ENCODE measurements at regions not wholly inside any gene's neighbourhood (a gene's known extent, or its start where the extent isn't known, plus 50 kb on each side); places are given as distances from the start of the nearest gene placed in this dataset.

DNA sequence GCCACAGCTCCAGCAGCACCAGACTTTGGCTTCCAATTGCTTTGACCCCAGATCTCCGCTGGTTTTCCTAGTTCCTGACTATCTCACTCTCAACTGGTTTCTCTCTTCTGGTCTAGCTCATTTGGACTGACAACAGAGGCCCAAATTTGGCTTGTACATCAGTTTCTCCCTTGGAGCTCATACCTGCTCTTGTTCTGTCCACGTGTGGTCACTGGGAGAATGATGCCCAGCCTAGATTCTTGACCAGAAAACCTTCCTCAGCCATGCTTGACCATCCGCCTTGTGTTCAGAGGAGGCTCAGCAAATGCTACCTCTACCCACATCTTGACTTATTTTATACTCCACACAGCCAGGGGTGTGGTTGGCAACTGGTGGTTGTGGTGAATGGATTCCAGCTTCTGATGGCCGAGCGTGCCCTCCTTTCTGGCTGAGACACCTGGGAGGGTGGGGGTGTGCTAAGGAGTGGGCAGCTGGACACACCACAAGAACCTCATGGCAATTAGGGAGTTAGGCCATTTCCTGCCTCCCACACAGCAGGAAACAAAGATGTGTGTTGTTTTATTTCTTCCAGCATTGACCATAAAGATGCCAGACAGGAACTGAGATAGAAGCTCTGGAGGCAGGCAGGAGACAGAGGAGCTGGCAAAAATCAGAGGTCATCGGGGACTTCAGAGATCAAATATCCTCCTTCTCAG is 93.8 kb upstream of the FAM20A start:
- Histone ChIP-seq H3K9me3 (ENCODE audit: insufficient read depth, low read length) (no peaks in the 10 kb centered on the region), H3K4me2 (ENCODE audit: low read length) (no peak overlapping the region), H2AFZ (ENCODE audit: low read depth, low read length) (no peak overlapping the region), H3K36me3 (replicated peaks; ENCODE audit: low read depth, low read length) (no peaks in the 10 kb centered on the region), H4K20me1 (ENCODE audit: insufficient read depth, low read length) (no peaks in the 10 kb centered on the region), H3K79me2 (ENCODE audit: low read length) (no peaks in the 10 kb centered on the region), H3K27ac (ENCODE audit: low read length) (no peak overlapping the region), H3K9ac (ENCODE audit: low read length) (no peak overlapping the region), H3K27me3 (ENCODE audit: low read depth, low read length) (no peaks in the 10 kb centered on the region), H3K4me1 (ENCODE audit: low read length) (no peaks in the 10 kb centered on the region), H3K4me3 (ENCODE audit: low read length) (no peak overlapping the region)
- TF ChIP-seq EZH2phosphoT487 (IDR thresholded peaks at IDR 0.05; ENCODE audit: low read depth) = no peak
- TF ChIP-seq, protein P1, sequence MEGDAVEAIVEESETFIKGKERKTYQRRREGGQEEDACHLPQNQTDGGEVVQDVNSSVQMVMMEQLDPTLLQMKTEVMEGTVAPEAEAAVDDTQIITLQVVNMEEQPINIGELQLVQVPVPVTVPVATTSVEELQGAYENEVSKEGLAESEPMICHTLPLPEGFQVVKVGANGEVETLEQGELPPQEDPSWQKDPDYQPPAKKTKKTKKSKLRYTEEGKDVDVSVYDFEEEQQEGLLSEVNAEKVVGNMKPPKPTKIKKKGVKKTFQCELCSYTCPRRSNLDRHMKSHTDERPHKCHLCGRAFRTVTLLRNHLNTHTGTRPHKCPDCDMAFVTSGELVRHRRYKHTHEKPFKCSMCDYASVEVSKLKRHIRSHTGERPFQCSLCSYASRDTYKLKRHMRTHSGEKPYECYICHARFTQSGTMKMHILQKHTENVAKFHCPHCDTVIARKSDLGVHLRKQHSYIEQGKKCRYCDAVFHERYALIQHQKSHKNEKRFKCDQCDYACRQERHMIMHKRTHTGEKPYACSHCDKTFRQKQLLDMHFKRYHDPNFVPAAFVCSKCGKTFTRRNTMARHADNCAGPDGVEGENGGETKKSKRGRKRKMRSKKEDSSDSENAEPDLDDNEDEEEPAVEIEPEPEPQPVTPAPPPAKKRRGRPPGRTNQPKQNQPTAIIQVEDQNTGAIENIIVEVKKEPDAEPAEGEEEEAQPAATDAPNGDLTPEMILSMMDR (IDR thresholded peaks at IDR 0.05; ENCODE audit: low read depth, low read length) = no peak

DNA sequence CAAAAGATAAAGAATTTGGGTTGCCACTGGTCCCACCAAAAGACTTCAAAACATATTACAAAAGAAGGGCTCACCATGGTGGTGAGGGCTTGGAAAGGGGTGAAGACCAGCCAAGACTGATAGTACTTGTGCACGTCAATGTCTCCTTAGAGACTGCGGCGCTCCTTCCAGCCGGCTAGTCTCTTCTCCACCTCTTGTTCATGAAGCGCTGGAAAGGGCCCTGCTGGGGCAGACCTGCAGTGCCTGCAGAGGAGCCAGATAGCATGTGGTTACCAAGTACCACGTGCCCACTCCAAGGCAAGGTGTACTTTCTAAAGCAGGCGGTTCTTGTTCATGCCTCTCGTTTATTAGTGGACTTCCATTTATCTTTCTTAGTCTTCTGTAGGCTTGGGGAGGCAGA is 92.7 kb upstream of the FAM20A start:
- no peak overlapping the region for H3K4me2 ChIP-seq (ENCODE audit: low read length)
- H3K36me3 ChIP-seq (replicated peaks; ENCODE audit: low read depth, low read length) = no peaks in the 10 kb centered on the region
- H3K27me3 ChIP-seq (ENCODE audit: low read depth, low read length) = no peaks in the 10 kb centered on the region
- H3K4me3 ChIP-seq (ENCODE audit: low read length) = no peak overlapping the region
- H3K9me3 ChIP-seq (ENCODE audit: insufficient read depth, low read length) = no peaks in the 10 kb centered on the region
- no peaks in the 10 kb centered on the region for H3K79me2 ChIP-seq (ENCODE audit: low read length)
- no peaks in the 10 kb centered on the region for H4K20me1 ChIP-seq (ENCODE audit: insufficient read depth, low read length)
- H3K9ac ChIP-seq (ENCODE audit: low read length) = no peak overlapping the region
- TF ChIP-seq EZH2phosphoT487 (IDR thresholded peaks at IDR 0.05; ENCODE audit: low read depth) = no peak
- TF ChIP-seq, protein P1 (IDR thresholded peaks at IDR 0.05; ENCODE audit: low read depth, low read length) = no peak
- H2AFZ ChIP-seq (ENCODE audit: low read depth, low read length) = no peak overlapping the region
- no peaks in the 10 kb centered on the region for H3K4me1 ChIP-seq (ENCODE audit: low read length)
- H3K27ac ChIP-seq (ENCODE audit: low read length) = no peak overlapping the region

DNA sequence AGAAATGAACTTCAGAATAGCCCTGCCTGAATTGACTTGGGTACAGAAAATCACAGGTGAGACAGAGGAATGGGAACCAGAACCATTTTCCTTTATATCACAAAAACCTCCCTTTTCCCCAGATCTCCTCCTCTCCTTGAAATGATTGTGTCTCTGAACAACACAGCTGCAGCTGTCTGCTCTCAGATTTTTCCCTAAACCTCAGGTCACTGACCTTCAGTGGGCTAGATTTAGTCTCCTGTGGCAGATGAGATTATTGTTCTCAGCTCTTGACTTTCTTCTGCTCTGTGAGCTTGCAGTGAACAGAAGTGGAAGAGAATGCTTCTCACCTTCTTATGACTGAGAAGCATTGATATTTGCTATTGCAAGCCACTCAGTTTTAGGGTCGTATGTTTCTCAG is 92.3 kb upstream of the FAM20A start:
- Histone ChIP-seq H3K4me2 (ENCODE audit: low read length) (no peak overlapping the region), H3K4me3 (ENCODE audit: low read length) (no peak overlapping the region), H3K36me3 (replicated peaks; ENCODE audit: low read depth, low read length) (no peaks in the 10 kb centered on the region), H3K9ac (ENCODE audit: low read length) (no peak overlapping the region), H4K20me1 (ENCODE audit: insufficient read depth, low read length) (no peaks in the 10 kb centered on the region), H3K27ac (ENCODE audit: low read length) (no peak overlapping the region), H3K9me3 (ENCODE audit: insufficient read depth, low read length) (no peaks in the 10 kb centered on the region), H3K4me1 (ENCODE audit: low read length) (no peaks in the 10 kb centered on the region), H2AFZ (ENCODE audit: low read depth, low read length) (no peak overlapping the region), H3K79me2 (ENCODE audit: low read length) (no peaks in the 10 kb centered on the region), H3K27me3 (ENCODE audit: low read depth, low read length) (no peaks in the 10 kb centered on the region)
- TF ChIP-seq, protein P1 (IDR thresholded peaks at IDR 0.05; ENCODE audit: low read depth, low read length) = no peak
- TF ChIP-seq EZH2phosphoT487 (IDR thresholded peaks at IDR 0.05; ENCODE audit: low read depth) = no peak

DNA sequence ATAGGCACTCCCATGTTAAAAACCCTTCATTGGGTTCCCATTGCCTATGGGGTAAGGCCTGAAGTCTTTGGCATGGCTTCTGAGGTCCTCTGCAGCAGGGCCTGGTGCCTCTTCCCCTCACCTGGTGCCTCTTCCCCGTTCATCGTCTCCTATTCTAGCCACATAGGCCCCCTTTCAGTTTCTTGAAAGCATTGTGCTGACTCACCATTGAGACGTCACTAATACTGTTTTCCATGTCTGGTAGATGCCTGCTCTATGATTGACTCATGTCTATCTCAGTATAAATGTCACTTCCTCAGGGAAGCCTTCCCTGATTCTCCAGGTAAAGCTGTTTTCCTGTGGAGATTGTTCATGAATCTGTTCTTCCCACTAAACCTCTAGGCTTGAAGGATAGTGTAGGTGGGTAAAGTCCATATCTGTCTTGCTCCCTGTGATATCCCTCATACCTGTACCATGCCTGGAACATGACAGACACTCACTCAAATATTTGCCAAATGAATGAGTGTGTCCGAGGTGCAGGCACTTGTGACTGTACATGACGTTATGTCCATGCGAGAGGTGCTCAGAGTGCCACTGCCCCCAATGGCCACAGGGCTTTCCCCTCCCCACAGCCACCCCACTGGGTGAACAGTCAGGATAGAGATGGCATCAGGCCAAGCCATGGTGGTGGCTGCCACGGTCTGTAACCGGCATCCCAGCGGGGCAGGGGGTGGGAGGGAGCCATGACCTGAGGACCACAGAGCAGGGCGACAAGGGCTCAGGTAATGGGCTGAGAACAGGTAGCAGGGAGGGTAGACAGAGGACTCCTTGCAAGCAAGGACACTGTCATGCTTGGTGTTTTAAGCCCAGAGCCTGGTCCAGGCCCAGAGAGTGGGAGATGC is 85.2 kb upstream of the FAM20A start:
- Histone ChIP-seq H3K4me3 (ENCODE audit: low read length) (no peak overlapping the region), H3K79me2 (ENCODE audit: low read length) (no peaks in the 10 kb centered on the region), H2AFZ (ENCODE audit: low read depth, low read length) (no peak overlapping the region), H3K9ac (ENCODE audit: low read length) (no peak overlapping the region), H3K4me1 (ENCODE audit: low read length) (no peaks in the 10 kb centered on the region), H3K4me2 (ENCODE audit: low read length) (no peak overlapping the region), H3K27me3 (ENCODE audit: low read depth, low read length) (no peaks in the 10 kb centered on the region), H3K27ac (ENCODE audit: low read length) (no peak overlapping the region), H3K36me3 (replicated peaks; ENCODE audit: low read depth, low read length) (no peaks in the 10 kb centered on the region), H3K9me3 (ENCODE audit: insufficient read depth, low read length) (no peaks in the 10 kb centered on the region), H4K20me1 (ENCODE audit: insufficient read depth, low read length) (no peaks in the 10 kb centered on the region)
- no peak for TF ChIP-seq EZH2phosphoT487 (IDR thresholded peaks at IDR 0.05; ENCODE audit: low read depth)
- TF ChIP-seq, protein P1 (IDR thresholded peaks at IDR 0.05; ENCODE audit: low read depth, low read length) = no peak

Measured in OCI-LY3 (cell line).